ENCODE measurements at regions not wholly inside any gene's neighbourhood (a gene's known extent, or its start where the extent isn't known, plus 50 kb on each side); places are given as distances from the start of the nearest gene placed in this dataset.

- no peak for TF ChIP-seq RCOR1 (IDR thresholded peaks at IDR 0.05; ENCODE audit: low read depth, low read length)
Measured at GRCh38 chrX:82695066-82695465, 813.0 kb upstream of the POU3F4 start (continued).

- ATAC-seq, result no peak
- FAIRE-seq, result no peak
Measured at GRCh38 chrX:82703551-82703950, 804.5 kb upstream of the POU3F4 start.

GRCh38 chrX:82711457-82711856, 796.6 kb upstream of the POU3F4 start:
- 22% methylated on average over 4 of the region's 4 CpGs for WGBS (ENCODE audit: missing lambda C conversion rate)
- TF ChIP-seq CHD2 (IDR thresholded peaks at IDR 0.05; ENCODE audit: low read length, partially characterized antibody) (no peak), RAD21 (conservative IDR thresholded peaks at IDR 0.05 in 1 of 2, IDR thresholded peaks at IDR 0.05 in 1 of 2) (no peak), NR3C1 (IDR thresholded peaks at IDR 0.05) (no peak), MYC (IDR thresholded peaks at IDR 0.05; ENCODE audit: borderline replicate concordance, low read length) (no peak), RNF2 (IDR thresholded peaks at IDR 0.05; ENCODE audit: borderline replicate concordance, low read depth) (no peak), BCL3 (IDR thresholded peaks at IDR 0.05) (no peak), NFE2L2 (conservative IDR thresholded peaks at IDR 0.05; ENCODE audit: low read length) (no peak), MAFK (IDR thresholded peaks at IDR 0.05; ENCODE audit: partially characterized antibody) (no peak), ZC3H11A (IDR thresholded peaks at IDR 0.05) (no peak), FOSL2 (IDR thresholded peaks at IDR 0.05) (no peak), FOSL2 (CRISPR knock-in tag; IDR thresholded peaks at IDR 0.05) (no peak), MAZ (IDR thresholded peaks at IDR 0.05; ENCODE audit: borderline replicate concordance, low read depth, low read length) (no peak), ZFP36 (IDR thresholded peaks at IDR 0.05; ENCODE audit: borderline replicate concordance, partially characterized antibody) (no peak), SMC3 (IDR thresholded peaks at IDR 0.05) (no peak), JUNB (IDR thresholded peaks at IDR 0.05) (no peak), JUN (IDR thresholded peaks at IDR 0.05) (no peak), RFX5 (IDR thresholded peaks at IDR 0.05) (no peak), HOXB5 (CRISPR knock-in tag; IDR thresholded peaks at IDR 0.05) (no peak)
- H3K9me3 ChIP-seq, result no peaks in the 10 kb centered on the region
- no peak overlapping the region for H3K4me2 ChIP-seq
- ATAC-seq (no peak), FAIRE-seq (no peak), DNase-seq (ENCODE audit: low read depth in 1 of 2, low spot score in 1 of 2) (no peak)
- H3K4me1 ChIP-seq, result no peaks in the 10 kb centered on the region
- ChIA-PET CTCF (no interaction called here), POLR2A (no interaction called here)
- no peak overlapping the region for H3K4me3 ChIP-seq
- no peak overlapping the region for H3K27ac ChIP-seq

More at GRCh38 chrX:82703551-82703950, 804.5 kb upstream of the POU3F4 start:
- WGBS (ENCODE audit: missing lambda C conversion rate), result 42% methylated on average over 5 of the region's 5 CpGs
- Histone ChIP-seq H3K9me3 (no peaks in the 10 kb centered on the region), H3K4me3 (no peak overlapping the region), H3K4me1 (no peaks in the 10 kb centered on the region), H3K4me2 (no peak overlapping the region), H3K27ac (no peak overlapping the region)
- no peak for TF ChIP-seq ESRRA (IDR thresholded peaks at IDR 0.05; ENCODE audit: borderline replicate concordance, low read length)
- ChIA-PET POLR2A (no interaction called here), CTCF (no interaction called here)
- DNase-seq (ENCODE audit: low read depth in 1 of 2, low spot score in 1 of 2), result no peak

- H3K4me2 ChIP-seq, result no peak overlapping the region
- H3K4me3 ChIP-seq, result no peak overlapping the region
- H3K27ac ChIP-seq, result no peak overlapping the region
- ChIA-PET POLR2A (no interaction called here), CTCF (no interaction called here)
- no peaks in the 10 kb centered on the region for H3K4me1 ChIP-seq
- 44% methylated on average over 1 of the region's 1 CpG for WGBS (ENCODE audit: missing lambda C conversion rate)
- FAIRE-seq, result no peak
- H3K9me3 ChIP-seq, result no peaks in the 10 kb centered on the region
- no peak for DNase-seq (ENCODE audit: low read depth in 1 of 2, low spot score in 1 of 2)
- ATAC-seq, result no peak
- no peak for TF ChIP-seq CHD4 (IDR thresholded peaks at IDR 0.05; ENCODE audit: borderline replicate concordance)
- no peak for TF ChIP-seq ZNF302 (CRISPR knock-in tag; IDR thresholded peaks at IDR 0.05)
- no peak for TF ChIP-seq REST (IDR thresholded peaks at IDR 0.05)
- TF ChIP-seq PHF8 (IDR thresholded peaks at IDR 0.05; ENCODE audit: borderline replicate concordance, low read depth), result no peak
- no peak for TF ChIP-seq POLR2A (IDR thresholded peaks at IDR 0.05; ENCODE audit: low read length)
- TF ChIP-seq POLR2AphosphoS2 (conservative IDR thresholded peaks at IDR 0.05; ENCODE audit: low read length), result no peak
- TF ChIP-seq CTCF (IDR thresholded peaks at IDR 0.05), result no peak
- TF ChIP-seq JUN (IDR thresholded peaks at IDR 0.05), result no peak
- no peak for TF ChIP-seq TP53 (CRISPR knock-in tag; IDR thresholded peaks at IDR 0.05)
- no peak for TF ChIP-seq EHMT2 (IDR thresholded peaks at IDR 0.05; ENCODE audit: low read depth)
- no peak for TF ChIP-seq ZC3H11A (IDR thresholded peaks at IDR 0.05)
- TF ChIP-seq RCOR1 (IDR thresholded peaks at IDR 0.05; ENCODE audit: low read depth, low read length), result no peak
- TF ChIP-seq ZSCAN20 (CRISPR knock-in tag; IDR thresholded peaks at IDR 0.05), result no peak
Measured at GRCh38 chrX:82721891-82722290, 786.2 kb upstream of the POU3F4 start.

All from A549 (cell line).